BLaER1 (cell line): ENCODE measurements at regions not wholly inside any gene's neighbourhood (a gene's known extent, or its start where the extent isn't known, plus 50 kb on each side); places are given as distances from the start of the nearest gene placed in this dataset.
A peak's percentile ranks its signal among the peaks of the same experiment; 100 is the strongest.
"Not testable (repeated sequence)": the region's sequence is repeated elsewhere in the genome, so short reads cannot be mapped to it uniquely, and the experiment has no call there.

Source experiments
- H3K27ac ChIP-seq: shearing (Covaris generic); formaldehyde crosslinking; 2 replicates; pipeline ENCODE4 v1.8.1; 2022
- H3K27me3 ChIP-seq: shearing (Covaris generic); formaldehyde crosslinking; 2 replicates; pipeline ENCODE4 v1.8.1; 2022
- H3K36me3 ChIP-seq: shearing (Covaris generic); formaldehyde crosslinking; 2 replicates; pipeline ENCODE4 v1.8.1; 2022
- H3K4me1 ChIP-seq: shearing (Covaris generic); formaldehyde crosslinking; 2 replicates; pipeline ENCODE4 v1.8.1; 2022
- H3K4me2 ChIP-seq: shearing (Covaris generic); formaldehyde crosslinking; 2 replicates; pipeline ENCODE4 v1.8.1; 2022
- H3K4me3 ChIP-seq: shearing (Covaris generic); formaldehyde crosslinking; 2 replicates; pipeline ENCODE4 v1.8.1; 2022
- H3K9ac ChIP-seq: shearing (Covaris generic); formaldehyde crosslinking; 2 replicates; pipeline ENCODE4 v1.8.1; 2022
- H3K9me3 ChIP-seq: shearing (Covaris generic); formaldehyde crosslinking; 2 replicates; pipeline ENCODE4 v1.8.1; 2022
- H4K20me1 ChIP-seq: shearing (Covaris generic); formaldehyde crosslinking; 2 replicates; pipeline ENCODE4 v1.8.1; 2022
- Cebpa-rat ChIP-seq: shearing (Covaris generic); IDR thresholded peaks from 2 replicates; pipeline ENCODE4 v1.8.1; 2022

DNA sequence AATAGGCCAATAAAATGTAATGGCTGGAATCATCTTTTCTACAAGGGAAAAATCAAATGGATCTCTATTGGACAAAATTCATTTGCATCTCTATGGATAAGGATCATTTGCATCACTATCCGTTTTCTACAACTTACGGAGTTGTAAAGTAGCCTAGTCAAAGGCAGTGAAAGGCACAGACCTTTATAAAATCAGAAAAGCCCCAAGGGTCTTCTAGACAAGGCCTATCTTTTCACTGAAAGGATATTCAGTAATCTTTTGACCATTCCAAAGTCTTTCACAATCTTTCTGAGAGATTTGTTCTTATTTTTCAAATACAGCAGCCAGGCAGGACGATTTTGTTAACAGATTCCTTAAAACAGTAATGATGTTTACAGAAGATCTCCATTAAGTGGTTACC is 119.5 kb upstream of the JADE1 start:
- Histone ChIP-seq H3K4me1 (no peaks in the 10 kb centered on the region; the same call in 1 of the 2 replicates), H4K20me1 (no peaks in the 10 kb centered on the region), H3K27ac (no peak overlapping the region), H3K9ac (no peak overlapping the region), H3K9me3 (peaks cover 9% of the 10 kb centered on the region; the same call in 1 of the 2 replicates), H3K4me3 (no peak overlapping the region), H3K36me3 (no peaks in the 10 kb centered on the region), H3K27me3 (no peaks in the 10 kb centered on the region), H3K4me2 (no peak overlapping the region)
- no peak for TF ChIP-seq Cebpa-rat

DNA sequence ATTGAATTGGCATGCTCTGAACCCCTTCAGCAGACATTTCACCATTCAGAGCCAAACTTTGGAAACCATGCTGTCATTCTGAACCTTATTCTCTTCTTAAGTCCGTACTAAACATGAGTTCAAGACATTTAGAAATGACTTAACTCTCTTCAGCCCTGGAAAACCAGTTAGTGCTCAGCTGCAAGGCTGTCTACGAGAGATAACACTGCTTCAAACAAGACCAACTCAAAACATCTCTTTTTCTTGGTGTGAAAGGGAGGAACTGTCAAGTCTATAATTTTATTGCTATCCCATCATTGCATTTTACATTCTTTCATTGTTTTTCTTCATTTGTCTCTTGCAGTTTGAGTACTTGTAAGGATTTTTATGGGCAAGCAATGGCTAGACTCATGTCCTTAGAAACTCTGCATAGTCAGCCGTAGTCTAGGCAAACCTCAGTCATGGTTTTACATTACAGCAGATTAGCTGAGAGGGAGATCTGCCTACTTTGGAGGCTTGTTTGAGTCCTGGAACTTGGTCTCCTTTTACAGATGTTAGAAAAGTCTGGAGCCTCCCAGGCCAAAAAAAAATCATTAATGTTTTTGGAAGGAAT is 120.6 kb upstream of the JADE1 start:
- H3K4me1 ChIP-seq = peaks cover 6% of the 10 kb centered on the region; the same call in 1 of the 2 replicates
- no peak overlapping the region for H3K27ac ChIP-seq
- no peak overlapping the region for H3K4me3 ChIP-seq
- H3K36me3 ChIP-seq = no peaks in the 10 kb centered on the region
- H3K27me3 ChIP-seq = no peaks in the 10 kb centered on the region
- no peak overlapping the region for H3K9ac ChIP-seq
- TF ChIP-seq Cebpa-rat = no peak
- no peaks in the 10 kb centered on the region for H4K20me1 ChIP-seq
- no peak overlapping the region for H3K4me2 ChIP-seq
- peaks cover 6% of the 10 kb centered on the region; the same call in 1 of the 2 replicates for H3K9me3 ChIP-seq

DNA sequence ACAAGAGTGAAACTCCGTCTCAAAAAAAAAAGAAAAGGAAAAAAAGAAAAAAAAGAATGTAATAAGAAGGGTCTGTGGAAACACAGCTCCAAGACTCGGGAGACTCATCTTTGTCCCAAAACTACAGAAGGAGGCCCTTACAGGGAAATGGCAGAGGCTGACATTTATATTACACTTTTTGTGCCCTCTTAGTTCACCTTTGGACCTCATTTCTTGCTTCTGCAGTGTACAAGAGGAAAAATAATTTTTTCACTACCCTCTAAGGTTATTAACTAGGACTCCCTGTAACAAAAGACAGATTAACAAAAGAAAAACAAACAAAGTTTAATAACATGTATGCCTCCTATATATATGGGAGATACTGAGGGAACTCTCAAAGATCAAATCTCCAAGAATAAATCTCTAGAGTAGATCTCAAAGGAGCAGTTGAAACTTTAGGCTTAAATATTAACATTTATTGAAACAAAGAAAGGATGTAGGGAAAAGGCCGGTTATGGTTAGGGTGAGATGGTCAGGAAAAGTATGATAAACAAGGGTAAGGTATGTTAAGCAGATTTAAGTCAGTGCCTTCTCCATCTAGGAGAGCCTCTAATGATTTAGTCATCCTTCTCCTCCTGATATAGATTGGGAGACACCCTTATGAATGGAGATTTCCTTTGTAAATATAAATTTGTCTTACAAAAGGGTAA is 121.3 kb upstream of the JADE1 start:
- peaks cover 8% of the 10 kb centered on the region; the same call in 1 of the 2 replicates for H3K4me1 ChIP-seq
- no peak overlapping the region for H3K27ac ChIP-seq
- no peaks in the 10 kb centered on the region for H3K36me3 ChIP-seq
- H3K4me2 ChIP-seq = no peak overlapping the region
- no peaks in the 10 kb centered on the region for H3K27me3 ChIP-seq
- TF ChIP-seq Cebpa-rat = no peak
- no peak overlapping the region for H3K9ac ChIP-seq
- H3K9me3 ChIP-seq = no peaks in the 10 kb centered on the region
- H3K4me3 ChIP-seq = no peak overlapping the region
- H4K20me1 ChIP-seq = no peaks in the 10 kb centered on the region

DNA sequence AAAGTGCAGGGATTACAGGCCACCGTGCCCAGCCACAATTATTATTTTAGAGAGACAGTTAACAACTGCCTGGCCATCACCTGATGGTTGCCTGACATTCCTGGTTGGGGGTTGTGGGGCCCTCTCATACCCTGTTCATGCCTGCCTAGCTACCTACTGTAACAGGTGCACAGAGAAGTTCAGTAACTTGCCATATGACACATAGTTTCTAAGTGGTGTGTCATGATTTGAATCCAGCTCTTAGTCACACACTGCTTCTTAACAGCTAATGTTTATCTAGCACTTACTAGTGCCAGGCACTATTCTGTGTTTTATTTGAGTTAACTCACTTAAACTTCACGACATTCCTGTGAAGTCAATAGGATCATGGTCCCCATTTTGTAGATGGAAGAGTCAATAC is 122.7 kb upstream of the JADE1 start:
- Histone ChIP-seq H4K20me1 (no peaks in the 10 kb centered on the region), H3K36me3 (no peaks in the 10 kb centered on the region), H3K27me3 (no peaks in the 10 kb centered on the region), H3K4me2 (no peak overlapping the region), H3K4me3 (no peak overlapping the region), H3K9me3 (no peaks in the 10 kb centered on the region), H3K27ac (no peak overlapping the region), H3K9ac (no peak overlapping the region), H3K4me1 (peaks cover 8% of the 10 kb centered on the region; the same call in 1 of the 2 replicates)
- no peak for TF ChIP-seq Cebpa-rat

DNA sequence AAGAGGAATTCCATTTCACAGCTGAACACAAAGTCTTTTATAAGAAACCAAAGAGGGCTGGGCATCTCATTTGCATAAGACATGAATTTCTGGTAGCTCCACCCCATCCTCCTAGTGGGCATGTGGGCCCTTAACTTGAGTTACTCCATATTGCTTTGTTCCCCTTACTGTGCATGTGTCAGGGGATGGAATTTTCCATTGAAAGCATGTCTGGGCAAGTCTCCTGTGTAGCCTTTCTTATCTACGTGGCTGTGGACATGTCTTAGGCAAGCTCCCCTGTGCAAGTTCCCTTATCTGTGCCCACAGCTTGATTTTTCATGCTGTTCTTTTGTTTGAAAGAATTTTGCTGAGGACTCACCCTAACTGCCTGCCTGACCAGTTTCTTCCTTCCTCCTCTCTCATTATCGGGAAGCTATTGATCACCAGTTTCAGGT is 123.5 kb upstream of the JADE1 start:
- no peak overlapping the region for H3K27ac ChIP-seq

DNA sequence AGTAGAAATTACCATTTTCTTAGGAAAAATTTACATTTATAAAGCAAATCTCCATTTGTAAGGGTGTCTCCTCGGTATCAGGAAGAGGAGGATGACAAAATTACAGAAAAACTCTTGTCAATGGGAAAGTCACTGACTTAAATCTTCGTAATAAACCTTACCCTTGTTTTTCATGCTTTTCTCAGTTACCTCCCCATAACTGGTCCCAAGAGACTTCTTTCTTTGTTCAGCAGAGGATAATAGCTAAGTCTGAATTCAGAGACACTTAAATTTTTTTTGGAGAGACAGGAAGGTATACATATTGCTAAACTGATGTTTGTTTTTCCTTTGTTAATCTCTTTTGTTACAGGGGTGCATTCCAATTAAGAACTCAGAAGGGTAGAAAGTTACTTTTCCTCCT is 125.5 kb upstream of the JADE1 start:
- H3K4me2 ChIP-seq = 0 out of 2 replicates have a peak overlapping the region, but pooled peaks have one; percentile 1
- no peak overlapping the region for H3K9ac ChIP-seq

More for the DNA sequence above, 123.5 kb upstream of the JADE1 start:
- Histone ChIP-seq H3K27me3 (no peaks in the 10 kb centered on the region), H3K4me1 (peaks cover 8% of the 10 kb centered on the region; the same call in 1 of the 2 replicates), H3K9me3 (no peaks in the 10 kb centered on the region), H3K9ac (no peak overlapping the region), H3K4me2 (no peak overlapping the region), H3K4me3 (no peak overlapping the region), H4K20me1 (no peaks in the 10 kb centered on the region), H3K36me3 (no peaks in the 10 kb centered on the region)
- no peak for TF ChIP-seq Cebpa-rat

DNA sequence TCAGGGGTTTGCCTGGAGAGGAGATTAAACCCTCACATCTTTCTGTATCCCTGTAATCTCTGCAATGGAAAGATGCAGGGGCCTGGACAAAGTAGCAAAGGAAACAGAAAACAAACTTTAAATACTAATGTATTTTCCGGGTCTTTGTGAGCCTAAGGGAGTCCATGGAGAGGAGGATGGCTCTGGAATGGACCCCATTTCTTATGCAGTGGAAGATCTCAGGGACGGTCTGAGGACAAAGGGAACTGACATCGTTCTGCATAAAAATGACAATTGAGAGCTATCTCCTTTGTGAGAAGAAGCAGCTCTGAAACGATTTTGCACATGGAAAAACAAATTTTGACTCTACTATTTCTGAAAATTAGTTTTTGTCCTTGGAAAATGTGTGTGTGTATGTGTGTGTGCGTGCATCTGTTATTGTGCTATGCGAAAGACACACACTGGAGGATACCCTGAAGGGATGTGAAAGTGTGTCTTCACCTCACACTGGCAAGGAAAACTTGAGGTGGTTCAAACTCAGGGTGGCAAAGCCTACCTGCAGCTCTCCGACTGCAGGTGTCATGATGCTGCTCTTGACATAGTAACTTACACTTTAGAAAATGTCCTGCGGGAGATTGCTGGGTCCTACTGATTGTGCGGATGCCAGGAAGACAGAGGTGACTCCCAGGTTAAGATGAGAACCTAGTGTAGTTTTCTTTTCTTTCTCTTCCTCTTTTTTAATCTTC is 126.4 kb upstream of the JADE1 start:
- Histone ChIP-seq H3K9ac (no peak overlapping the region), H3K4me2 (no peak overlapping the region), H3K27me3 (no peaks in the 10 kb centered on the region), H3K9me3 (no peaks in the 10 kb centered on the region), H3K4me1 (peaks cover 8% of the 10 kb centered on the region; the same call in 1 of the 2 replicates), H3K4me3 (no peak overlapping the region), H3K27ac (no peak overlapping the region), H4K20me1 (no peaks in the 10 kb centered on the region), H3K36me3 (no peaks in the 10 kb centered on the region)
- no peak for TF ChIP-seq Cebpa-rat

More for the DNA sequence above, 125.5 kb upstream of the JADE1 start:
- Histone ChIP-seq H3K27ac (no peak overlapping the region), H3K4me1 (peaks cover 8% of the 10 kb centered on the region; the same call in 1 of the 2 replicates), H3K36me3 (no peaks in the 10 kb centered on the region), H3K27me3 (no peaks in the 10 kb centered on the region), H3K4me3 (no peak overlapping the region), H4K20me1 (no peaks in the 10 kb centered on the region), H3K9me3 (no peaks in the 10 kb centered on the region)
- TF ChIP-seq Cebpa-rat = no peak

DNA sequence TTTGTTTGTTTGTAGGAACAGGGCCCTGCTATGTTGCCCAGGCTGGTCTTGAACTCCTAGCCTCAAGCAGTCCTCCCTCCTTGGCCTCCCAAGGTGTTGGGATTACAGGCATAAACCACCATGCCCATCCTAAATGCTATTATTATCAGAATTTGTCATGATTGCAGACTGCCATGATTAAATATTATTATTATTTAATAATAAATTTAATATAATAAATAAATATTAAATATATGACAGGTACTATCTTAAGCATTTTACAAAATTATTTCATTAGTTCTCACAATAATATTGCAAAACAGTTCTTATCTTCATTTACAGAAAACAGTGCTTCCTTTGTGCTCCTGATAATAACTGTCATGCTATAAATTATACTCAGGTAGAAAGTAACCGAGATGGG is 133.4 kb upstream of the JADE1 start:
- Histone ChIP-seq H3K27me3 (no peaks in the 10 kb centered on the region), H3K4me3 (no peak overlapping the region), H3K4me2 (no peak overlapping the region), H3K36me3 (no peaks in the 10 kb centered on the region), H3K27ac (no peak overlapping the region), H4K20me1 (no peaks in the 10 kb centered on the region), H3K9ac (no peak overlapping the region), H3K4me1 (peaks cover 16% of the 10 kb centered on the region), H3K9me3 (peaks cover 15% of the 10 kb centered on the region; the same call in 1 of the 2 replicates)
- TF ChIP-seq Cebpa-rat = no peak

DNA sequence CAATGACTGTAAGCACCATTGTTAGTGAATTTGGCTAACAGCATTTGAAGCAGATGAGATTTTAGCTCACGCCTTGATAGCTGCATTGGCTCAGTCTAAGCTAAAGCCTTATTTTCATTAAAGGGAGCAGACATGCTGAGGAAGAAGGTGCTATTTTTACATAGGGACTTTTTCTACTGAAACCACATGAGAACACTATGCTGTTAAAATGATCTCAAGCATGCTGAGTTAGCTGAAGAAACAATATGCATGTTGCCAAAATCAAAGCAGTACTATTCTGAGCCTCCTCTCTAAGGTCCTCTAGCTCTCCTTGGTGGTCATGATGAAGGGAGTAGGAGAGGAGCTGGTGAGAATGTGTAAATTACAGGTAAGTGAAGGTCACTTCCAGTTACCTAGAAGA is 134.4 kb upstream of the JADE1 start:
- peak overlapping the region; percentile 59 for H3K4me2 ChIP-seq
- H3K4me1 ChIP-seq = peaks cover 16% of the 10 kb centered on the region
- H3K4me3 ChIP-seq = no peak overlapping the region
- no peak overlapping the region for H3K27ac ChIP-seq
- no peaks in the 10 kb centered on the region for H3K27me3 ChIP-seq
- no peaks in the 10 kb centered on the region for H3K36me3 ChIP-seq
- no peaks in the 10 kb centered on the region for H4K20me1 ChIP-seq
- H3K9me3 ChIP-seq = peaks cover 15% of the 10 kb centered on the region; the same call in 1 of the 2 replicates
- no peak overlapping the region for H3K9ac ChIP-seq
- no peak for TF ChIP-seq Cebpa-rat

DNA sequence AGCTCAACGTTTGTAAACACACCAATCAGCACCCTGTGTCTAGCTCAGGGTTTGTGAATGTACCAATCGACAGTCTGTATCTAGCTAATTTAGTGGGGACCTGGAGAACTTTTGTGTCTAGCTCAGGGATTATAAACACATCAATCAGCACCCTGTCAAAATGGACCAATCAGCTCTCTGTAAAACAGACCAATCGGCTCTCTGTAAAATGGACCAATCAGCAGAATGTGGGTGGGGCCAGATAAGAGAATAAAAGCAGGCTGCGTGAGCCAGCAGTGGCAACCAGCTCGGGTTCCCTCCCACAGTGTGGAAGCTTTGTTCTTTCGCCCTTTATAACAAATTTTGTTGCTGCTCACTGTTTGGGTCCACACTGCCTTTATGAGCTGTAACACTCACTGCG is 136.3 kb upstream of the JADE1 start:
- Histone ChIP-seq H3K9me3 (peaks cover 15% of the 10 kb centered on the region; the same call in 1 of the 2 replicates), H3K4me1 (peaks cover 16% of the 10 kb centered on the region)
- H3K36me3 ChIP-seq, H4K20me1 ChIP-seq, H3K4me2 ChIP-seq, H3K27me3 ChIP-seq, H3K27ac ChIP-seq, H3K4me3 ChIP-seq, H3K9ac ChIP-seq: not testable (repeated sequence)

DNA sequence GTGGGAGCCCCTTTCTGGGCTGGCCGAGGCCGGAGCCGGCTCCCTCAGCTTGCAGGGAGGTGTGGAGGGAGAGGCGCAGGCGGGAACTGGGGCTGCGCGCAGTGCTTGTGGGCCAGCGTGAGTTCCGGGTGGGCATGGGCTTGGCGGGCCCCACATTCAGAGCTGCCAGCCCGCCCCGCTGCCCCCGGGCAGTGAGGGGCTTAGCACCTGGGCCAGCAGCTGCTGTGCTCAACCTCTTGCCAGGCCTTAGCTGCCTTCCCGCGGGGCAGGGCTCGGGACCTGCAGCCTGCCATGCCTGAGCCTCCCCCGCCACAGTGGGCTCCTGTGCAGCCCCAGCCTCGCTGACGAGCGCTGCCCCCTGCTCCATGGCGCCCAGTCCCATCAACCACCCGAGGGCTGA is 136.9 kb upstream of the JADE1 start:
- Histone ChIP-seq H3K9me3 (peaks cover 15% of the 10 kb centered on the region; the same call in 1 of the 2 replicates), H3K4me1 (peaks cover 16% of the 10 kb centered on the region)
- H3K4me3 ChIP-seq, H3K36me3 ChIP-seq, H3K9ac ChIP-seq, H4K20me1 ChIP-seq, H3K27me3 ChIP-seq, H3K4me2 ChIP-seq, H3K27ac ChIP-seq: not testable (repeated sequence)
